Spinal cord (tissue), 9 donors: ENCODE measurements at regions not wholly inside any gene's neighbourhood (a gene's known extent, or its start where the extent isn't known, plus 50 kb on each side); places are given as distances from the start of the nearest gene placed in this dataset.

Experiments
- DNase-seq, 6 donors: peaks; one replicate each; pipeline versions ENCODE4 v3.0.0 to v3.0.0-alpha.2; 2013 to 2015; ENCODE audit warnings: low spot score in 6 of 6, low read depth in 4 of 6
- H3K27ac ChIP-seq: one replicate; pipeline ENCODE4 v1.5.1; 2013; ENCODE audit warnings: low read depth, low read length, control low read depth
- H3K27me3 ChIP-seq: one replicate; pipeline ENCODE4 v1.6.1; 2013; ENCODE audit warnings: low read length; ENCODE audit not compliant: control insufficient read depth, insufficient read depth
- H3K36me3 ChIP-seq: one replicate; pipeline ENCODE4 v1.6.1; 2013; ENCODE audit warnings: low read length; ENCODE audit not compliant: control insufficient read depth, insufficient read depth
- H3K4me1 ChIP-seq: one replicate; pipeline ENCODE4 v1.6.1; 2013; ENCODE audit warnings: low read length; ENCODE audit not compliant: control insufficient read depth, insufficient read depth
- H3K4me3 ChIP-seq: one replicate; pipeline ENCODE4 v1.5.1; 2013; ENCODE audit warnings: low read depth, low read length, control low read depth
- H3K9me3 ChIP-seq: one replicate; pipeline ENCODE4 v1.6.1; 2013; ENCODE audit warnings: low read length; ENCODE audit not compliant: control insufficient read depth, insufficient read depth
- WGBS: methylation state at CpG from one replicate; pipeline ENCODE4 v1.1.5; 2013; ENCODE audit warnings: missing lambda C conversion rate; ENCODE audit not compliant: insufficient coverage; 5-methylcytosine and 5-hydroxymethylcytosine counted together
- donor health status: healthy.

DNA sequence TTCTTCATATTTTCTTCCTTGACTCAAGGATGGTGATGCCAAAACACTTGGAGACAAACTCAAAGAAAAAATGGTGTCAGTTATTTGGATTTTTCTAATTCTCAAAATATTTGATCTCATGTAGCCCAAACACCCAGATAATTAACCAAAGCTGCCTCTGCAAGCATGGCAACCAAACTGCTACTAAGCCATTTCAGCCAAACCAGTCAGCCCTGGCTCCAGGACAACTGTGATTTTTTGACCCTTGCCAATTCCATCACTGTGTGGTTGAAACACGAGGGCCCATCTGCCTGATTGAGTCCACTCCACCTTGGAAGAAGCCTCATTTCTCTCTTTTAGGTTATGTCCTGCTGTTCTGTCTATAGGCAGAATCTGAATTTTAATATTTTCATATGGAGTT lies 277.4 kb downstream of the BLID start:
- Histone ChIP-seq H3K27ac (no peak overlapping the region), H3K9me3 (no peaks in the 10 kb centered on the region), H3K4me3 (no peak overlapping the region), H3K36me3 (no peaks in the 10 kb centered on the region), H3K4me1 (peaks cover 4% of the 10 kb centered on the region), H3K27me3 (no peaks in the 10 kb centered on the region)
- no CpG with 5 or more reads among the region's 1 CpG for WGBS
- DNase-seq, result no peak

GRCh38 chr11:121833970-121834369 lies 282.0 kb downstream of the BLID start:
- no peaks in the 10 kb centered on the region for H3K36me3 ChIP-seq
- no peaks in the 10 kb centered on the region for H3K27me3 ChIP-seq
- no peak overlapping the region for H3K4me3 ChIP-seq
- DNase-seq, result no peak
- no peak overlapping the region for H3K27ac ChIP-seq
- peaks cover 3% of the 10 kb centered on the region for H3K9me3 ChIP-seq
- no peaks in the 10 kb centered on the region for H3K4me1 ChIP-seq

DNA sequence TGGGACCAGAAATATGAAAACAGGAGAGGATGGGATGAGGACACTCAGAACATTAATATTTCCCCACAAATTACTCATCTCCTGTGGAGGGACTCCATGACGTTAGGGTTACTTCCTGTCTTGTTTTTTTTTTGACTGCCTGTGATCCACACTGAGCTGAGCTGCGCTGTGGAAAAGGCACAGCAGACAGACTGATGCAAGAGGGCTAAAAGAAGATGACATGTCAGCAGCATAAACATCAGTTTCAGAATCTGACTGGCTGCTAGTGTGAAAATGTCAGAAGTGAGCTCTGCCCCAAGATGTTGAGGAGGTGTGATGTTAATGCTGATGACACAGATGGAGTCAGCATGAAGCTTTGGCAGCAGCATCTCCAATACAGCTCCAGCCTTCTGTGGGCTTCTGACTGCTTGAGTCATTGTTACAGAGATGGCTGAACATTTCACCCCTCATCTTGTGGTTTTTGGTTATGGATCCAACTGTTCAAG lies 286.8 kb downstream of the BLID start:
- no peak overlapping the region for H3K27ac ChIP-seq
- H3K9me3 ChIP-seq, result peaks cover 3% of the 10 kb centered on the region
- H3K4me3 ChIP-seq, result no peak overlapping the region
- 67% methylated on average over 1 of the region's 2 CpGs for WGBS
- DNase-seq, result peak in 2 of 6 donors; percentile 2 to 48
- H3K4me1 ChIP-seq, result no peaks in the 10 kb centered on the region
- H3K27me3 ChIP-seq, result no peaks in the 10 kb centered on the region
- no peaks in the 10 kb centered on the region for H3K36me3 ChIP-seq

DNA sequence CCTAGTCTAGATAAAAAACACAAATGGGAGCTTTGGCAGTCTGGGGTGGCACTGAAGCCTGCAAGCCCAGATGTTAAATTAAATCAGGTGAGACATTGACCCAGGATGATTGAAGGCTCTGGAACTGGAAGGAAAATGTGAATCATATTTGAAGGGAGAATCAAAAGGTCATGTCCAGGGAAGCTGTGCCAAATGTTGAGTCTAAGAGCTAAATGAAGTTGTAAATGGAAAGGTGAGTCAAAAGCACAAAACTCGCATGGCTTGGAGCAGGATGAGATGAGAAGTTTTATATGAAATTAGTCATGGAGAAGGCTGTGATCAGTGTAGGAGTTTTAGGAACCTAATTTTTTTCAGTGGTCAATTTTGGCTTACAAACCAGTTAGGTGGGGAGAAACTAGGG lies 301.1 kb downstream of the BLID start:
- 89% methylated on average over 1 of the region's 1 CpG for WGBS
- Histone ChIP-seq H3K9me3 (peaks cover 3% of the 10 kb centered on the region), H3K27ac (no peak overlapping the region), H3K27me3 (no peaks in the 10 kb centered on the region), H3K4me3 (no peak overlapping the region), H3K36me3 (no peaks in the 10 kb centered on the region), H3K4me1 (no peaks in the 10 kb centered on the region)
- DNase-seq, result no peak

- Histone ChIP-seq H3K27ac (no peak overlapping the region), H3K9me3 (peaks cover 3% of the 10 kb centered on the region), H3K4me1 (no peaks in the 10 kb centered on the region), H3K36me3 (no peaks in the 10 kb centered on the region), H3K4me3 (no peak overlapping the region), H3K27me3 (no peaks in the 10 kb centered on the region)
- no peak for DNase-seq
Observed at GRCh38 chr11:121814296-121814695, 301.7 kb downstream of the BLID start.

GRCh38 chr11:121810291-121810690 lies 305.7 kb downstream of the BLID start:
- Histone ChIP-seq H3K27me3 (no peaks in the 10 kb centered on the region), H3K9me3 (peaks cover 1% of the 10 kb centered on the region), H3K36me3 (no peaks in the 10 kb centered on the region), H3K4me1 (no peaks in the 10 kb centered on the region), H3K27ac (no peak overlapping the region), H3K4me3 (no peak overlapping the region)
- DNase-seq, result peak in 1 of 6 donors; percentile 6
- WGBS, result 69% methylated on average over 2 of the region's 4 CpGs

DNA sequence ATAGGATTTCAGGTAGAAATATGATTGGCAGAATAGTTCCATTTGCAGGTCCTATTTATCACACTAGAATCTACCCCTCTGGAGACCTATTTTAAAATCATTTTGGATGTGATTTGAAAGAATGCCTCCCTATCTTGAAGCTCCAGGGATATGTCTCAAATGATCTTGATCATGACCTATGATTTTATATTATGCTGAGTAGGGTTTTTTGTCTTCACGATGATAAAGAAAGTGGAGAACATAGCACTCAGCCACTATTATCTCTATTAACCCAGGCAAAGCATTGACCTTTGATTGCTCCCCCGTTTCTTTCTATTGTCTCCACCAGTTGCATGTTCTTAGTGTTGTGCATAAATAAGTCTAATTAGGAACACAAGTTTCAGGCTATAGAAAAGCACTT lies 307.9 kb downstream of the BLID start:
- Histone ChIP-seq H3K4me1 (no peaks in the 10 kb centered on the region), H3K36me3 (no peaks in the 10 kb centered on the region)
- WGBS, result no CpG with 5 or more reads among the region's 2 CpGs

GRCh38 chr11:121807051-121807450 lies 309.0 kb downstream of the BLID start:
- no peak overlapping the region for H3K4me3 ChIP-seq
- H3K4me1 ChIP-seq, result peaks cover 6% of the 10 kb centered on the region
- no peak overlapping the region for H3K27ac ChIP-seq
- no peaks in the 10 kb centered on the region for H3K27me3 ChIP-seq
- peaks cover 1% of the 10 kb centered on the region for H3K9me3 ChIP-seq
- no CpG with 5 or more reads among the region's 2 CpGs for WGBS
- no peaks in the 10 kb centered on the region for H3K36me3 ChIP-seq
- no peak for DNase-seq

More for the DNA sequence above, 307.9 kb downstream of the BLID start:
- H3K9me3 ChIP-seq, result peaks cover 1% of the 10 kb centered on the region
- H3K27me3 ChIP-seq, result no peaks in the 10 kb centered on the region
- no peak for DNase-seq
- H3K4me3 ChIP-seq, result no peak overlapping the region
- no peak overlapping the region for H3K27ac ChIP-seq

GRCh38 chr11:121802542-121802941 lies 313.5 kb downstream of the BLID start:
- WGBS, result 70% methylated on average over 3 of the region's 4 CpGs
- peak in 1 of 6 donors; percentile 40 for DNase-seq
- H3K27me3 ChIP-seq, result no peaks in the 10 kb centered on the region
- peak overlapping the region; percentile 83 for H3K27ac ChIP-seq
- no peak overlapping the region for H3K4me3 ChIP-seq
- H3K9me3 ChIP-seq, result no peaks in the 10 kb centered on the region
- no peaks in the 10 kb centered on the region for H3K36me3 ChIP-seq
- H3K4me1 ChIP-seq, result peaks cover 12% of the 10 kb centered on the region

- Histone ChIP-seq H3K4me1 (peaks cover 12% of the 10 kb centered on the region), H3K9me3 (no peaks in the 10 kb centered on the region), H3K27me3 (no peaks in the 10 kb centered on the region), H3K4me3 (no peak overlapping the region), H3K36me3 (no peaks in the 10 kb centered on the region), H3K27ac (peak overlapping the region; percentile 83)
- no CpG with 5 or more reads among the region's 5 CpGs for WGBS
- DNase-seq, result peak in 1 of 6 donors; percentile 26
Observed at GRCh38 chr11:121801781-121802180, 314.2 kb downstream of the BLID start.
